ENCODE measurements at regions not wholly inside any gene's neighbourhood (a gene's known extent, or its start where the extent isn't known, plus 50 kb on each side); places are given as distances from the start of the nearest gene placed in this dataset.

GRCh38 chr10:9018195-9019173 lies 964.0 kb downstream of the GATA3 start:
- Histone ChIP-seq H3K27ac (ENCODE audit: low read depth in 1 of 2, low read length in 1 of 2) (no peak overlapping the region), H3K27me3 (ENCODE audit: control insufficient read depth in 2 of 2, insufficient read depth in 1 of 2, low read length in 1 of 2) (no peaks in the 10 kb centered on the region), H3K36me3 (ENCODE audit: control insufficient read depth in 2 of 2, insufficient read depth in 2 of 2, low read length in 1 of 2) (no peaks in the 10 kb centered on the region), H3K4me1 (ENCODE audit: control insufficient read depth in 2 of 2, insufficient read depth in 2 of 2, low read length in 2 of 2) (no peaks in the 10 kb centered on the region), H3K9me3 (ENCODE audit: control insufficient read depth in 2 of 2, insufficient read depth in 1 of 2, low read length in 1 of 2) (no peaks in the 10 kb centered on the region), H3K4me3 (ENCODE audit: low read length in 2 of 2) (no peak overlapping the region)
- DNase-seq (ENCODE audit: low read depth in 6 of 9, low spot score in 9 of 9): no peak
- 96% methylated on average over 7 of the region's 7 CpGs for WGBS

- H3K4me1 ChIP-seq (ENCODE audit: control insufficient read depth in 2 of 2, insufficient read depth in 2 of 2, low read length in 2 of 2): no peaks in the 10 kb centered on the region
- no peaks in the 10 kb centered on the region for H3K36me3 ChIP-seq (ENCODE audit: control insufficient read depth in 2 of 2, insufficient read depth in 2 of 2, low read length in 1 of 2)
- H3K4me3 ChIP-seq (ENCODE audit: low read length in 2 of 2): no peak overlapping the region
- no peak overlapping the region for H3K27ac ChIP-seq (ENCODE audit: low read depth in 1 of 2, low read length in 1 of 2)
- no peak for DNase-seq (ENCODE audit: low read depth in 6 of 9, low spot score in 9 of 9)
- no peaks in the 10 kb centered on the region for H3K27me3 ChIP-seq (ENCODE audit: control insufficient read depth in 2 of 2, insufficient read depth in 1 of 2, low read length in 1 of 2)
- WGBS: 93% methylated on average over 3 of the region's 3 CpGs
- no peaks in the 10 kb centered on the region for H3K9me3 ChIP-seq (ENCODE audit: control insufficient read depth in 2 of 2, insufficient read depth in 1 of 2, low read length in 1 of 2)
Observed at GRCh38 chr10:9023206-9023605, 968.7 kb downstream of the GATA3 start.

- Histone ChIP-seq H3K27me3 (ENCODE audit: control insufficient read depth in 2 of 2, insufficient read depth in 1 of 2, low read length in 1 of 2) (no peaks in the 10 kb centered on the region), H3K36me3 (ENCODE audit: control insufficient read depth in 2 of 2, insufficient read depth in 2 of 2, low read length in 1 of 2) (no peaks in the 10 kb centered on the region), H3K27ac (ENCODE audit: low read depth in 1 of 2, low read length in 1 of 2) (no peak overlapping the region), H3K4me1 (ENCODE audit: control insufficient read depth in 2 of 2, insufficient read depth in 2 of 2, low read length in 2 of 2) (no peaks in the 10 kb centered on the region), H3K9me3 (ENCODE audit: control insufficient read depth in 2 of 2, insufficient read depth in 1 of 2, low read length in 1 of 2) (no peaks in the 10 kb centered on the region), H3K4me3 (ENCODE audit: low read length in 2 of 2) (no peak overlapping the region)
- WGBS: 90% methylated on average over 2 of the region's 2 CpGs
- DNase-seq (ENCODE audit: low read depth in 6 of 9, low spot score in 9 of 9): no peak
Observed at GRCh38 chr10:9024210-9024609, 969.7 kb downstream of the GATA3 start.

- Histone ChIP-seq H3K36me3 (ENCODE audit: control insufficient read depth in 2 of 2, insufficient read depth in 2 of 2, low read length in 1 of 2) (no peaks in the 10 kb centered on the region), H3K9me3 (ENCODE audit: control insufficient read depth in 2 of 2, insufficient read depth in 1 of 2, low read length in 1 of 2) (no peaks in the 10 kb centered on the region), H3K27ac (ENCODE audit: low read depth in 1 of 2, low read length in 1 of 2) (no peak overlapping the region), H3K4me3 (ENCODE audit: low read length in 2 of 2) (no peak overlapping the region), H3K27me3 (ENCODE audit: control insufficient read depth in 2 of 2, insufficient read depth in 1 of 2, low read length in 1 of 2) (no peaks in the 10 kb centered on the region), H3K4me1 (ENCODE audit: control insufficient read depth in 2 of 2, insufficient read depth in 2 of 2, low read length in 2 of 2) (no peaks in the 10 kb centered on the region)
- no peak for DNase-seq (ENCODE audit: low read depth in 6 of 9, low spot score in 9 of 9)
Observed at GRCh38 chr10:9028231-9028630, 973.7 kb downstream of the GATA3 start.

GRCh38 chr10:9035355-9035754 lies 980.9 kb downstream of the GATA3 start:
- DNase-seq (ENCODE audit: low read depth in 6 of 9, low spot score in 9 of 9): no peak
- Histone ChIP-seq H3K27me3 (ENCODE audit: control insufficient read depth in 2 of 2, insufficient read depth in 1 of 2, low read length in 1 of 2) (no peaks in the 10 kb centered on the region), H3K9me3 (ENCODE audit: control insufficient read depth in 2 of 2, insufficient read depth in 1 of 2, low read length in 1 of 2) (no peaks in the 10 kb centered on the region), H3K36me3 (ENCODE audit: control insufficient read depth in 2 of 2, insufficient read depth in 2 of 2, low read length in 1 of 2) (no peaks in the 10 kb centered on the region), H3K4me3 (ENCODE audit: low read length in 2 of 2) (no peak overlapping the region), H3K4me1 (ENCODE audit: control insufficient read depth in 2 of 2, insufficient read depth in 2 of 2, low read length in 2 of 2) (no peaks in the 10 kb centered on the region), H3K27ac (ENCODE audit: low read depth in 1 of 2, low read length in 1 of 2) (no peak overlapping the region)
- 96% methylated on average over 1 of the region's 1 CpG for WGBS

GRCh38 chr10:9036711-9037204 lies 982.3 kb downstream of the GATA3 start:
- H3K4me1 ChIP-seq (ENCODE audit: control insufficient read depth in 2 of 2, insufficient read depth in 2 of 2, low read length in 2 of 2): no peaks in the 10 kb centered on the region
- no peak overlapping the region for H3K27ac ChIP-seq (ENCODE audit: low read depth in 1 of 2, low read length in 1 of 2)
- H3K27me3 ChIP-seq (ENCODE audit: control insufficient read depth in 2 of 2, insufficient read depth in 1 of 2, low read length in 1 of 2): no peaks in the 10 kb centered on the region
- no peaks in the 10 kb centered on the region for H3K36me3 ChIP-seq (ENCODE audit: control insufficient read depth in 2 of 2, insufficient read depth in 2 of 2, low read length in 1 of 2)
- DNase-seq (ENCODE audit: low read depth in 6 of 9, low spot score in 9 of 9): no peak
- H3K4me3 ChIP-seq (ENCODE audit: low read length in 2 of 2): no peak overlapping the region
- 96% methylated on average over 4 of the region's 4 CpGs for WGBS
- no peaks in the 10 kb centered on the region for H3K9me3 ChIP-seq (ENCODE audit: control insufficient read depth in 2 of 2, insufficient read depth in 1 of 2, low read length in 1 of 2)

GRCh38 chr10:9038146-9038714 lies 983.7 kb downstream of the GATA3 start:
- H3K27me3 ChIP-seq (ENCODE audit: control insufficient read depth in 2 of 2, insufficient read depth in 1 of 2, low read length in 1 of 2): no peaks in the 10 kb centered on the region
- no peak overlapping the region for H3K4me3 ChIP-seq (ENCODE audit: low read length in 2 of 2)
- no peaks in the 10 kb centered on the region for H3K9me3 ChIP-seq (ENCODE audit: control insufficient read depth in 2 of 2, insufficient read depth in 1 of 2, low read length in 1 of 2)
- no peaks in the 10 kb centered on the region for H3K36me3 ChIP-seq (ENCODE audit: control insufficient read depth in 2 of 2, insufficient read depth in 2 of 2, low read length in 1 of 2)
- DNase-seq (ENCODE audit: low read depth in 6 of 9, low spot score in 9 of 9): no peak
- no peak overlapping the region for H3K27ac ChIP-seq (ENCODE audit: low read depth in 1 of 2, low read length in 1 of 2)
- no peaks in the 10 kb centered on the region for H3K4me1 ChIP-seq (ENCODE audit: control insufficient read depth in 2 of 2, insufficient read depth in 2 of 2, low read length in 2 of 2)
- WGBS: 97% methylated on average over 4 of the region's 4 CpGs

GRCh38 chr10:9043466-9043865 lies 989.0 kb downstream of the GATA3 start:
- H3K4me1 ChIP-seq (ENCODE audit: control insufficient read depth in 2 of 2, insufficient read depth in 2 of 2, low read length in 2 of 2): no peaks in the 10 kb centered on the region
- WGBS: 94% methylated on average over 2 of the region's 2 CpGs
- H3K27ac ChIP-seq (ENCODE audit: low read depth in 1 of 2, low read length in 1 of 2): no peak overlapping the region
- no peak for DNase-seq (ENCODE audit: low read depth in 6 of 9, low spot score in 9 of 9)
- H3K27me3 ChIP-seq (ENCODE audit: control insufficient read depth in 2 of 2, insufficient read depth in 1 of 2, low read length in 1 of 2): no peaks in the 10 kb centered on the region
- no peaks in the 10 kb centered on the region for H3K9me3 ChIP-seq (ENCODE audit: control insufficient read depth in 2 of 2, insufficient read depth in 1 of 2, low read length in 1 of 2)
- no peaks in the 10 kb centered on the region for H3K36me3 ChIP-seq (ENCODE audit: control insufficient read depth in 2 of 2, insufficient read depth in 2 of 2, low read length in 1 of 2)
- no peak overlapping the region for H3K4me3 ChIP-seq (ENCODE audit: low read length in 2 of 2)

GRCh38 chr10:9045311-9045710 lies 990.8 kb downstream of the GATA3 start:
- Histone ChIP-seq H3K4me3 (ENCODE audit: low read length in 2 of 2) (no peak overlapping the region), H3K4me1 (ENCODE audit: control insufficient read depth in 2 of 2, insufficient read depth in 2 of 2, low read length in 2 of 2) (no peaks in the 10 kb centered on the region), H3K27me3 (ENCODE audit: control insufficient read depth in 2 of 2, insufficient read depth in 1 of 2, low read length in 1 of 2) (no peaks in the 10 kb centered on the region), H3K9me3 (ENCODE audit: control insufficient read depth in 2 of 2, insufficient read depth in 1 of 2, low read length in 1 of 2) (no peaks in the 10 kb centered on the region), H3K36me3 (ENCODE audit: control insufficient read depth in 2 of 2, insufficient read depth in 2 of 2, low read length in 1 of 2) (no peaks in the 10 kb centered on the region), H3K27ac (ENCODE audit: low read depth in 1 of 2, low read length in 1 of 2) (no peak overlapping the region)
- DNase-seq (ENCODE audit: low read depth in 6 of 9, low spot score in 9 of 9): no peak
